ENCODE measurements at regions not wholly inside any gene's neighbourhood (a gene's known extent, or its start where the extent isn't known, plus 50 kb on each side); places are given as distances from the start of the nearest gene placed in this dataset.

- intact Hi-C loops (cut with micrococcal nuclease) (no loop called here), dilution Hi-C loops (cut with MboI; ENCODE audit: extremely low pct_ligation_motif_present, low sequenced_read_pairs) (no loop called here)
- ChIA-PET CTCF (no interaction called here), POLR2A (no interaction called here)
- Histone ChIP-seq H3K9ac (replicated peaks; ENCODE audit: extremely low read depth, insufficient read depth, low read length) (no peak overlapping the region), H3K4me3 (replicated peaks in 1 of 3; ENCODE audit: insufficient read depth in 1 of 3, low read depth in 1 of 3, low read length in 3 of 3) (no peak overlapping the region), H3K36me3 (ENCODE audit: control insufficient read depth in 2 of 2, extremely low read depth in 1 of 2, insufficient read depth in 2 of 2, low read length in 2 of 2) (no peaks in the 10 kb centered on the region), H2AFZ (ENCODE audit: low read depth, low read length) (no peak overlapping the region), H3K79me2 (ENCODE audit: control insufficient read depth, insufficient read depth, low read length) (no peaks in the 10 kb centered on the region), H3K4me1 (ENCODE audit: control insufficient read depth, extremely low read depth, insufficient read depth, low read length) (no peaks in the 10 kb centered on the region), H3K27me3 (ENCODE audit: control insufficient read depth in 2 of 2, insufficient read depth in 2 of 2, low read length in 2 of 2) (no peaks in the 10 kb centered on the region), H3K4me2 (ENCODE audit: insufficient read depth, low read length) (no peak overlapping the region), H3K9me3 (replicated peaks; ENCODE audit: control insufficient read depth, insufficient read depth, low read length) (no peaks in the 10 kb centered on the region), H3K9me1 (replicated peaks; ENCODE audit: control insufficient read depth, extremely low read depth, insufficient read depth, low read length) (no peaks in the 10 kb centered on the region), H4K20me1 (replicated peaks; ENCODE audit: control insufficient read depth, extremely low read depth, insufficient read depth, low read length) (no peaks in the 10 kb centered on the region), H3K27ac (ENCODE audit: insufficient read depth, low read depth, low read length) (no peak overlapping the region)
- no peak for FAIRE-seq
- no TSS peak for BruUV-seq (replicated peaks)
- no peak for DNase-seq (ENCODE audit: low read depth, low spot score)
- TF ChIP-seq JUN (IDR thresholded peaks at IDR 0.05; ENCODE audit: borderline replicate concordance, insufficient read depth, insufficient read length, low read depth) (no peak), GATA2 (IDR thresholded peaks at IDR 0.05; ENCODE audit: insufficient read depth, insufficient read length, low read depth, low read length) (no peak), MYC (IDR thresholded peaks at IDR 0.05; ENCODE audit: low read depth, low read length) (no peak), POLR2AphosphoS5 (IDR thresholded peaks at IDR 0.05; ENCODE audit: insufficient read depth, low read depth, low read length) (no peak), POLR2A (IDR thresholded peaks at IDR 0.05; ENCODE audit: low read depth, low read length) (no peak), FOS (IDR thresholded peaks at IDR 0.05; ENCODE audit: borderline replicate concordance, insufficient read depth, low read length) (no peak), EZH2 (IDR thresholded peaks at IDR 0.05; ENCODE audit: borderline replicate concordance, low read depth, low read length, severe bottlenecking) (no peak)
- TF ChIP-seq, protein P1, sequence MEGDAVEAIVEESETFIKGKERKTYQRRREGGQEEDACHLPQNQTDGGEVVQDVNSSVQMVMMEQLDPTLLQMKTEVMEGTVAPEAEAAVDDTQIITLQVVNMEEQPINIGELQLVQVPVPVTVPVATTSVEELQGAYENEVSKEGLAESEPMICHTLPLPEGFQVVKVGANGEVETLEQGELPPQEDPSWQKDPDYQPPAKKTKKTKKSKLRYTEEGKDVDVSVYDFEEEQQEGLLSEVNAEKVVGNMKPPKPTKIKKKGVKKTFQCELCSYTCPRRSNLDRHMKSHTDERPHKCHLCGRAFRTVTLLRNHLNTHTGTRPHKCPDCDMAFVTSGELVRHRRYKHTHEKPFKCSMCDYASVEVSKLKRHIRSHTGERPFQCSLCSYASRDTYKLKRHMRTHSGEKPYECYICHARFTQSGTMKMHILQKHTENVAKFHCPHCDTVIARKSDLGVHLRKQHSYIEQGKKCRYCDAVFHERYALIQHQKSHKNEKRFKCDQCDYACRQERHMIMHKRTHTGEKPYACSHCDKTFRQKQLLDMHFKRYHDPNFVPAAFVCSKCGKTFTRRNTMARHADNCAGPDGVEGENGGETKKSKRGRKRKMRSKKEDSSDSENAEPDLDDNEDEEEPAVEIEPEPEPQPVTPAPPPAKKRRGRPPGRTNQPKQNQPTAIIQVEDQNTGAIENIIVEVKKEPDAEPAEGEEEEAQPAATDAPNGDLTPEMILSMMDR (IDR thresholded peaks at IDR 0.05; ENCODE audit: extremely low read depth in 1 of 2, insufficient read depth in 1 of 2, low read depth in 1 of 2, low read length in 2 of 2) = no peak
- TF ChIP-seq, protein P2, sequence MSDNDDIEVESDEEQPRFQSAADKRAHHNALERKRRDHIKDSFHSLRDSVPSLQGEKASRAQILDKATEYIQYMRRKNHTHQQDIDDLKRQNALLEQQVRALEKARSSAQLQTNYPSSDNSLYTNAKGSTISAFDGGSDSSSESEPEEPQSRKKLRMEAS (IDR thresholded peaks at IDR 0.05; ENCODE audit: insufficient read depth, insufficient read length) = no peak
Observed at GRCh38 chr14:34336501-34336900, 125.5 kb downstream of the SPTSSA start.

Data from endothelial cell of umbilical vein (primary cell).